ENCODE measurements at regions not wholly inside any gene's neighbourhood (a gene's known extent, or its start where the extent isn't known, plus 50 kb on each side); places are given as distances from the start of the nearest gene placed in this dataset.

DNA sequence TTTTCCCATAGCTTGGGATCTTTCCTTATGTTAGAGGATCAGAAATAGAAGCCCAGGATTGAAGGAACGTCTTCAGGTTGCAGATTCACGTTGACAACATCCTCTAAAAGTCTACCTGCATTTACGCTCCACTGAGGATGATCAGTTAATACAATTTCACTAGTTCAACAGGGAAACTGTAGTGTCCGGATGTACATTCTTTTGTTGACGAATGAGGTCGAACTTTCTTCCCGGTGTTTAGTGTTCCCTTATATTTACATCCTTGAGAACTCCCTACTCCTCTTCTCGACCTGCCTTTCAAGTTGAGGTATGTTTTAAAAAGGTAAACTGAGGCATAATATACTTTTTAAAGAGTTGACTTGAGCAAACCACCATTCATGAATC lies 74.8 kb downstream of the SIK1 start:
- DNase-seq = no peak
- Histone ChIP-seq H3K27me3 (no peaks in the 10 kb centered on the region), H3K36me3 (no peaks in the 10 kb centered on the region), H3K4me3 (no peak overlapping the region), H3K9me3 (no peaks in the 10 kb centered on the region)

DNA sequence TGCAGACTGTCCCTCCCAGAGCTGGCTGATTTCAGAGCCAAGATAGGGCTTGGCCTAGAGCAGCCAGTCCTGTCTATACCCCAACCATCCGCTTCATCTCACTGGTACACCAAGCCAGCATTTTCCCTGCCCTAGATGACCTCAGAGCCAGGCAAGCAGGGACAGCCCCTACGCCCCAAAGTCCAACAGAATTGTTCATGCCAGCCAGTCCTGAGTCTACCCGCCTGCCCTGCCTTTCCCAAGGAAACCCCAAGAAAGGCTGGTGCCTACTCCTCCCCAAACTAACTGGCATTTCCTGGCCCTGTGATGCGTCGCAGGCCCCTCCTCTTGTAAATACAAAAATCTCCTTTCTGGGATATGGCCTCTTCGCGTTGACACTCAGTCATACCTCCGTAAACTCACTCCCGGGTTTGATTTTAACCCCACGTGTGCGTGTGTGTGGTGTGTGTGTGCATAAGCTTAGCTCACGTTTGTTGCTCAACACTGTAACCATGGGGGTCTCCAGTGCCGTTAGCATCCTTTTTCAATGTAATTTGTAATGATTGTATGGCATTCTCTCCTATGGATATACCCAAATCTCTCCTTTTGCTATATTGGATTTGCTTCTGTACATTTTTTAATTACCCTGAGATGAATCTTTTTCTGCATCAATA lies 75.3 kb downstream of the SIK1 start:
- no peak overlapping the region for H3K4me3 ChIP-seq
- no peaks in the 10 kb centered on the region for H3K27me3 ChIP-seq
- H3K36me3 ChIP-seq = no peaks in the 10 kb centered on the region
- DNase-seq = no peak
- no peaks in the 10 kb centered on the region for H3K9me3 ChIP-seq

DNA sequence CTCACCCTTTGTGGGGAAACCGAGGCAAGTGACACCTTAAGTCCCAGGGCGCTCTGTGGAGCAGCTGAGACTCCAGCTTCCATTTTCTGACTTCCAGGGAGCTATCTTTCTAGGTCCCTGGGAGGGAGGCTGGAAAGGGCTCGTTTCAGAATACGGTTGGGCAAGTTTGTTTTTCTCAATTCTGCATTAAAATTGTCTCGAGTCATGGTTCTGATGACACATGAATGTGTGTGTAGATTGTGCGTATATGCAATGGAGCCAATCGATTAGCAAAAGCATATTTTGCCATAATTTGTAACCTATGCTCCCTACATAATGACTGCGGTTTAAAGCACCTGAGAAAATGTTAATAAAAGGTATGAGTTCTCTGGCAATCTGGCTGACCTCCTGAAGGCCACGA lies 77.3 kb downstream of the SIK1 start:
- Histone ChIP-seq H3K4me3 (no peak overlapping the region), H3K36me3 (no peaks in the 10 kb centered on the region), H3K27me3 (no peaks in the 10 kb centered on the region), H3K9me3 (no peaks in the 10 kb centered on the region)
- DNase-seq = no peak

DNA sequence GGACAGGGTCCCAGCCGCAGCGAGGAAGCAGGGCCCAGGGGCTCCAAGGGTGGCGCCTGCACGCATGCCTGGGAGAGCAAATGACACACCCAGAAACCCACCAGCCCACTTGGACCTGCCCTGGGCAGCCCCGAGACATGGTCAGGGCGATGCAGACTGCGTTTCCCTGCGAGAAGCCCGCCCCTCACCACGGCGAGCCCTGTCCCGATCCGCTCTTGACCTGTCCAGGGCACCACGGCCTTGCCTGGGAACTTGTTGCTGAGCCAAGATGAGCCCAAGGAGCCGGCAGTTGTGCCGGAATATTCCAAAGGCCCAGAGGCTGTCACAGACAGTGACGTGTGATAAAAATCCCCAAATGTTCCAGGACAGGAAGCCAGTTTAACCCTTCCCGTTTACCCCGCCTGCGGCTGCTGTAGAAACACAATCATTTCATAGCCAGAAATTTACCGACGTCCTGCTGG lies 78.1 kb downstream of the SIK1 start:
- H3K36me3 ChIP-seq = no peaks in the 10 kb centered on the region
- DNase-seq = no peak
- no peak overlapping the region for H3K4me3 ChIP-seq
- H3K27me3 ChIP-seq = no peaks in the 10 kb centered on the region
- H3K9me3 ChIP-seq = no peaks in the 10 kb centered on the region

DNA sequence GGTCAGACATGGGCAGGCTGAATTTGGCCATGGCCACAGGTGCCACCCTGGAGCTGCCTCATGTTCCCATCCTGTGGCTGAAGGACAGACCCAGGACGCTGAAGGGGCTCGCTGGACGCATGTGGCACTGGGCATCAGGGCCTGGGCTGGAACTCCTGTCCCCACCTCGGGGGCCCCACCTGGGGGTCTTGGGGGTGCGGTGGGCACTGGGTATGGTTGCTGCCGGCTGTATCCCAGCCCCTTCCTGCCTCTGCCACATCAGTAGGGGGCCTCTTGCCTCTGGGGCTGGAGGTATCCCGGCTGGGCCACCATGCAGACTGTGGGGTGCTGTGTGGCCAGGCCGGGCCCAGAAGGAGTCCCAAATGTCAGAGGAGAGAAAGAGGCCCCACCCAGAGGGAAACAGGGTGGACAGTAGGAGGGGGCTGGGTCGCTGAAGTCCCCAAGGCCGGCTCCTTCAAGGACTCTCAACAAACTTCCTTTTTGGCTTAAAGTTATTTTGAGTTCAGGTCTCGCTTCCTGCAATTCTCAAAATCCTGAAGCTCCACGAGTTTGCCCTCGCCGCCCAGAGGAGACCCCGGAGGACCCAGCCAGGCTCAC lies 78.7 kb downstream of the SIK1 start:
- H3K9me3 ChIP-seq = no peaks in the 10 kb centered on the region
- no peaks in the 10 kb centered on the region for H3K27me3 ChIP-seq
- no peak for DNase-seq
- H3K36me3 ChIP-seq = no peaks in the 10 kb centered on the region
- no peak overlapping the region for H3K4me3 ChIP-seq

DNA sequence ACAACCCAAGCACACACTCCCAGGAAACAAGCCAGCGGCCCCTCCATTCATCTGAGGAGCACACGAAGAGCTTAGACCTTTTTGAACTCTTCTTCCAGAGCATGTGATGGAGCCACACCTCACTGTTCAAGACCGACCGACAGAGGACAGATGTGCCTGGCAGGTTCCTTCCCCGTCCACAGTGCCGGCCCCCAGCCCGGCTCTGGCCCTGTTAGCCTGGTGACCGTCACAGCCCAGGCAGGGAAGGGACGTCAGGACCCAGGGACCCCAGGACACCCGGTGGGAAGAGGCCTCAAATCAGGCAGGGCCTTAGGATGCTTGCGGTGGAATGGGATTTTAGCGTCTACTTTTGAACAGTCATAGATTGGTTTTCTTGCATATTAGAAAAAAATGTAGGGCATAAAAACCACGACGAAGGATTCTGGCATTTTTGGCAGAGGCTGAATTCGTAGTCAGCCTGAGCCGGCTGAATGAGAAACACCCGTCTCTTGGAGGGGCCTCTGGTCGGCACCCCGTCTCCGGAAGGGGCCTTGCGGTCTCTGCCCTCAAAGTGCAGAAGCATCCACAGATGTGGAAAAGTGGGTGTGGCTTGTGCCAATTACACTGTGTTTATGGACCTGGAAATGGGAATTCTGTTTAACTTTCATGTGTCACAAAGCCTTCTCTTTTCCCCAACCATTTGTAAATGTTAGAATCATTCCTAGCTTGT lies 79.3 kb downstream of the SIK1 start:
- Histone ChIP-seq H3K36me3 (no peaks in the 10 kb centered on the region), H3K4me3 (no peak overlapping the region), H3K27me3 (no peaks in the 10 kb centered on the region), H3K9me3 (no peaks in the 10 kb centered on the region)
- DNase-seq = no peak

DNA sequence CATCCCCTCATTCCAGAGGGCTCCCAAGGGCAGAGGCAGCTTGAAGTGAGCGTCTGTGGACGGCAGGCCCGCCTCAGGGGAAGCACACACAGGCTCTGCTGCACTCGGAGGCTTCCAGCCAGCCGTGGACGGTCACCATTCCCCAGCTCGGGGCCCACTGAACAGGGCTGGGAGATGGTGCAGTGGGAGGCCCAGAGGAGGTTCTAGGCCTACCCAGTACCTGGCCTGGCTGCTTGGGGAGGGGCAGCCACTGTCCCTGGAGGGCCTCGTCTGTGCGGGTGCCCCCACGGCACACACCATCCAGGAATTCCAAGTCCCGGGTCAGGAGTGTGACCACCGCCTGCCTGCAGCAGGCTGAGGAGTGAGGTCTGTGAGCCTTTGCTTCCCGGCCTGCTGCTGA lies 80.4 kb downstream of the SIK1 start:
- no peak for DNase-seq
- Histone ChIP-seq H3K27me3 (no peaks in the 10 kb centered on the region), H3K9me3 (no peaks in the 10 kb centered on the region), H3K36me3 (no peaks in the 10 kb centered on the region), H3K4me3 (no peak overlapping the region)

DNA sequence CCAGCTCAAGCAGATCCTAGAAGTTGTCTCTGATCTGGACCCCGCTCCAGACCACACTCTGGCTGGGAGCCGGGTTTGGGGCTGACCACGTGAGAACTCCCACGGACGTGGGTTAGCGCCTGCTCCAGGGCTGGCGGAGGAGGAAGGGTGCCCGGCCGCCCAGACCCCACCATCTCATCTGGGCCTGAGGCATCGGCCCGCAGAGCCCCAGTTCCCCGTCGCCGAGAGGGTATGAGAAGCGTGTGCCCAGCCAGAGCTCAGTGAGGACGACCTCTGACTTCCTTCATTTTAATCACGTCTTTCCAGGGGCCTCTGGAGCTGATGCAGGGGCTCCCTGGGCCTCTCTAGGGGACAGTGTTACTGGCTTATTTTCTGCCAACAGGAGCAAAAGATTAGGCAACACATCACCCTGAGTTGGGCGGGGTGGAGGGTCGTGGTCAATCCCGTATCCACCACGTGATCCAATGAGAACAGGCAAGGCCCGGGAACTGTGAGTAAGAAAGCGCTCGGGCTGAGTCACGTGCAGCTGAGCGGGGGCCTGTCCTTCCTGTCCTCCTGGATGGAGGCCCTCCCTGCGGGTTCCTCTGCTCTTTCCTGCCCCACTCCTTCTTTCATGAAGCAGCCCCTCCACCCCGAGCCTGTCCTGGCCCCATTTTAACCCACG lies 81.1 kb downstream of the SIK1 start:
- no peak overlapping the region for H3K4me3 ChIP-seq
- H3K36me3 ChIP-seq = no peaks in the 10 kb centered on the region
- DNase-seq = peak; percentile 65
- H3K27me3 ChIP-seq = no peaks in the 10 kb centered on the region
- no peaks in the 10 kb centered on the region for H3K9me3 ChIP-seq

DNA sequence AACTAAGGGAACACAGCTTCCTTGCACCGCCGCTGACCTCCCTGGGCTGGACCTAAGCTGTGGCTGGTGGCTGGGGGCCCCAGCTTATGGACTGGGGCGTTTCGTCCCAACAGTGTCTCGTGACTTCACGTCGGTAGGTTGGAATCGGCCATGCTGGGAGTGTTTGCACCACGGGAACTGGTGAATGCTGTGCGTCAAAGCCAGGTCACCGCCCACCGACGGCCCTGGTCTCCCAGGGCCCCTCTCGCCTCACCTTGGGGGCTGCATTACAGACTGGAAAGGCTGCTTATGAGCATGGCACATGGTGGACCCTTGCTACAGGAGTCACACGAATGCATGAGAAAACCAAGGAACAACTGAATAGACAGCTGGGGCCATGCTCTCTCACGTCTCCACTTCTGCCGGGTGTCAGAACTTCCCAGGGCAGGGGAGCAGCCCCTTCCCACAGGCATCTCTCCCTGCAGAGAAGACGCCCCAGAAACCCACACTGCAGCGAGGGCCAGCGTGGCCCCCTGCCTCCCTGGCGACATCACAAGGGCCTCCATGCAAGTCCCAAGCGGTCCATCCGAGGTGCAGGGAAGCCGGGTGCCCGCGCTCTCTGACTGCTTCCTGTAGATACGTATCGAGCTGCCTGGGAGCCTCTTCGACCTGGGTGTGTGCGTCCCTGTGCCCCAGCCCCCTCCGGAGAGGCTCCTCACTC lies 81.7 kb downstream of the SIK1 start:
- H3K9me3 ChIP-seq = no peaks in the 10 kb centered on the region
- no peaks in the 10 kb centered on the region for H3K36me3 ChIP-seq
- H3K27me3 ChIP-seq = no peaks in the 10 kb centered on the region
- DNase-seq = no peak
- no peak overlapping the region for H3K4me3 ChIP-seq

DNA sequence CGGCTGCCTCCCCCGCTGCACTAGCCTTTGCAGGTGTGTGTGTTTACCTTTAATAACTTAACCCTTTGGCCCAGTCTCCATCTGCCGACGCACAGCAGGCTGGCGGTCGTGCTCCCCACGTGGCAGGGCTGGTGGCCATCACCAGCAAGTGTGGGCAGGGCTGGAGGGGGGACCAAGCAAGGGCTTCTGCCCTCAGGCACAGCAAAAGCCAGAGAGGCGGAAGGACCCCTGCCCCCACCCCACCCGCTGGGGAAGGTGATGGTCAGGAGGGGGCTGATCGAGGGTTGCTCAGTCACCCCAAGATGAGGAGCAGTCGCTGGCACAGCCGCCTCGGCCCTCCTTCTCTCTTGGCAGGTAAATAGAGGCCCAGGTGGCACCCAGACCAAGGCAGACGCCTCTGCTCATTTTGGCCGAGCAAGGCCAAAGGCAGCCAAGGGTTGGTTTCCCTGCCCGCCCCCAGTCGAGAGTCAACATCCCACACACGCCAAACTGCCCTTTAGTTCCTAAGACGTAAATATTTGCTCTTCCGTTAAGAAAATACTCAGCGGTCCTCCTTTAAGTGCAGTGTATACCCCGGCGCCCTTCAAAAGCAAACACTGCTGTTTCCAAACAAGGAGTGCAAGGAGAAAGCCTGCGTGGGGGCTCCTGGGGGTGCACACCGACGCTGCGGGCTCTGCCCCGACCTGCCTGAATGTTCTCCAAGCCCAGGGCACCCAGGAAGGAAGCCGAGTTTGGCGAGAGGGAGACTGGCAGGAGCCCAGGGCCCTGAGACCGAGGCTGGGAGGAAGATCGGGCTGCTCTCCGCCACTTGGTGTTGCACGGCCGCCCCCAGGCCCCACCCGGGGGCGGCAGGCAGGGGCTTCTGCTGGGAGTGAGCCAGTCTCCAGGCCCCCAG lies 82.7 kb downstream of the SIK1 start:
- Histone ChIP-seq H3K4me3 (no peak overlapping the region), H3K36me3 (no peaks in the 10 kb centered on the region), H3K27me3 (no peaks in the 10 kb centered on the region), H3K9me3 (no peaks in the 10 kb centered on the region)
- DNase-seq = no peak

DNA sequence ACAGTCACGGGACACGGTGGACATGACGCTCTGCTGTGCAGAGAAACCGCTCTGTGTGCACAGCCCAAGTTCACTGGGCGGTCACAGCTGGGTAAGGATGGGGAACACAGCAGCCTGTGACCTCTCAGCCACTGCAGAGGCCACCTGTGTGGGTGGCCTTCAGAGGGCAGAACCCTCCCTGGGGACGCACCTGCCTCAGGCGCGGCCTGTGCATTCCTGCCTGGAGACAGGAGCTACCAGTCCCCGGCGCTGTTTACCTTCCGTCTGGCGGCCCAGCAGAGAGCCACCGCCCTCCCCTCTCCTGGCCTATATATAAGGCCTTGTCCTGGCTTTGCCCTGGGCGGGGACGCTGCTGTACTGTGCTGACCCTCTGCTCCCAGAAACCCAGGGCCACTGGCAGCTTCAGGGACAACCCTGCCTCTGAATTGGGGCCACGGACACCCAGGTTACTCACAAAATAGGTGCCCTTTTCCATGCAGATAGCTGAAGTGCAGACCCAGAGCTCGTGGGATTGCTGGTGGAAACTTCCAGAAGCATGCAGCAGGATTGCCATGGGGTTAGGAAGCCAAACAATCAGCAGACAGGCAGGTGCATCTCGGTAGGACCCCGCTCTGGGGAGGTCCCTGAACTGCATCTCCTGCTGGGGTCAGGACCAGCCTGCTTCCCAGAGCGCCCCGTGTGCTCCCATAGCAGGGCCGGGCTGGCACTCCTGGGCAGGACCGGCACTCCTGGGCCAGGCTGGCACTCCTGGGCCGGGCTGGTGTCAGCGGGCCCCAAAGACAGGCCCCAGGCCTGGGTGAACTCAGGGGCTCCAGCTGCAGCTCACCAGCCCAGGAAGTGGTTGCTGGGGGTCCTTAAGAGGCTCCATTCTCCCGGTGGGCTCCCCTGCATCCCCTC lies 83.6 kb downstream of the SIK1 start:
- H3K36me3 ChIP-seq = no peaks in the 10 kb centered on the region
- no peaks in the 10 kb centered on the region for H3K27me3 ChIP-seq
- no peak for DNase-seq

DNA sequence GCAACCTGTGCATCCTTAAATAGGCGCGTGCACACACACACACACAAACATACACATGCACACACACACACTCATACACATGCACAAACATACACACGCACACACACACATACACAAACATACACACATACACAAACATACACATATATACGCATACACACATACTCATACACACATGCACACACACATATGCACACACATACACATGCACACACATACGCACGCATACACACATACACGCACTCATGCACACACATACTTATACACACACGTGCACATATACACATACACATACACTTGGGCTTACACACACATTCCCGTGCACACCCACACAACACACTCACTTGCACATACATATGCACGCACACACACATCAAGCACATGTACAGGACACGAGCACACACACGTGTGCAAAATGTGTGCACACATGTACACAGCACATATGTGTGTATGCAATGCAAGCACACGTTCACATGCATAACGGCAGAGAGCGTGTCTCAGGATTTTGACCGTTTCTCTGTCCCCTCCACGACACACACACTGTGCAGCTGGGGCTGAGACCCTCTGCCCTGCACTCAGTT lies 84.5 kb downstream of the SIK1 start:
- Histone ChIP-seq H3K4me3 (no peak overlapping the region), H3K27me3 (no peaks in the 10 kb centered on the region), H3K36me3 (no peaks in the 10 kb centered on the region), H3K9me3 (no peaks in the 10 kb centered on the region)
- DNase-seq = no peak

More for the DNA sequence above, 83.6 kb downstream of the SIK1 start:
- H3K9me3 ChIP-seq = no peaks in the 10 kb centered on the region
- H3K4me3 ChIP-seq = no peak overlapping the region

DNA sequence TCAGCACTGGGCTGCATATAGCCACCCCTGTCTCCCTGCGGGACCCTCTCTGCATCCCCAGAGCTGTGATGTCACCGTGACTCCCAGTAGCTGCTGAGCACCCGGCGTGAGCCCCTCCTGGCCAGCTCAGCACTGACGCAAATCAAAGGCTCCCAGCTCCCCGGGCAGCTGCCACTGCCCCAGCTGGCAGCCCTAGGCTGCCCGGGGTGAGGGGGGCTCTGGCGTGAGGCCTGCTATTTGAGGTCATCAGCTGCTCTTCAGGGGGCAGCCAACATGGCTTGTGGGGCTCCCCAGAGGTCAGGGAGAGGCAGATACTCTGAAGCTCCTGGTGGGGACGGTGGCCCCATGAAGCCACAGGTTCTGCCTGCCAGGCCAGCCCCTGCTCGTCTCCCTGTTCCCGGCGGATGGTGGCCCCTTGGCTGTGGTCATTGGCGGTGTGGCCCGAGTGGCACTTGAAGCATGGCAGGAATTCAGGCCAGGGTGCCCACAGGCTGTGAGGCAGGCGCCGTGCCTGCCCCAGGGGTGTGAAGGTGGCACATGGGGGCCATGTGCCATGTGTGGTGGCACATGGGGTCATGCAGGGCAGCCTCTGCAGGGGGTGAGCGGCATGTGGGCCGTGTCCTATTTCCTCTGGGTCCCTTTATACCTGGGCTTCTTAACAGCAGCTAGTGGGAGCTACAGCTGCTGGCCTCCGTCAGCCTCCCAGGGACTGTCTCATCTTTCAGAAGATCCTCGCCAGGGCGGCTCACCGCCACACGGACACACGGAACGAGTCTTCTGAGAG lies 85.4 kb downstream of the SIK1 start:
- Histone ChIP-seq H3K4me3 (no peak overlapping the region), H3K9me3 (no peaks in the 10 kb centered on the region), H3K36me3 (no peaks in the 10 kb centered on the region), H3K27me3 (no peaks in the 10 kb centered on the region)
- DNase-seq = no peak
